ENCODE measurements at regions not wholly inside any gene's neighbourhood (a gene's known extent, or its start where the extent isn't known, plus 50 kb on each side); places are given as distances from the start of the nearest gene placed in this dataset.

DNA sequence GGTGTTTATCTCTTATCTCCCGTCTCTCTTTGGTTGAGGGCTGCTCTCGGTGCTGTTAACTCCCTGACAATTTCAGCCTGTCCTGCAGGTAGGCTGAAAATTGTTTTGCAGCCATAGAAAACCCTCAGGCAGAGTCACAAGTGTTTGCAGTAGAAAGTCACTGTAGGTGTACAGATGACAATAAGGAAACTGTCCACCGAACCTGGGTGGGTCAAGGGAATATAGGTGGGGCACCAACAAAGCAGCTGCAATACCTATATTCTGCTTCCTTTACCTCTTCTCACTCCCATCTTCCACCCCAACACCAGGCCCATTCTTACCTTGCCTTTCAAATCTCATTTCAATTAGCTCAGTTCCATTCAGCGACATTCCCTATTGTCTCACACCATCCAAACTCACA lies 381.8 kb downstream of the PPP1R2C start:
- TF ChIP-seq, protein P1, sequence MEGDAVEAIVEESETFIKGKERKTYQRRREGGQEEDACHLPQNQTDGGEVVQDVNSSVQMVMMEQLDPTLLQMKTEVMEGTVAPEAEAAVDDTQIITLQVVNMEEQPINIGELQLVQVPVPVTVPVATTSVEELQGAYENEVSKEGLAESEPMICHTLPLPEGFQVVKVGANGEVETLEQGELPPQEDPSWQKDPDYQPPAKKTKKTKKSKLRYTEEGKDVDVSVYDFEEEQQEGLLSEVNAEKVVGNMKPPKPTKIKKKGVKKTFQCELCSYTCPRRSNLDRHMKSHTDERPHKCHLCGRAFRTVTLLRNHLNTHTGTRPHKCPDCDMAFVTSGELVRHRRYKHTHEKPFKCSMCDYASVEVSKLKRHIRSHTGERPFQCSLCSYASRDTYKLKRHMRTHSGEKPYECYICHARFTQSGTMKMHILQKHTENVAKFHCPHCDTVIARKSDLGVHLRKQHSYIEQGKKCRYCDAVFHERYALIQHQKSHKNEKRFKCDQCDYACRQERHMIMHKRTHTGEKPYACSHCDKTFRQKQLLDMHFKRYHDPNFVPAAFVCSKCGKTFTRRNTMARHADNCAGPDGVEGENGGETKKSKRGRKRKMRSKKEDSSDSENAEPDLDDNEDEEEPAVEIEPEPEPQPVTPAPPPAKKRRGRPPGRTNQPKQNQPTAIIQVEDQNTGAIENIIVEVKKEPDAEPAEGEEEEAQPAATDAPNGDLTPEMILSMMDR (IDR thresholded peaks at IDR 0.05; ENCODE audit: insufficient read depth, low read length, poor library complexity, severe bottlenecking) = no peak
- no peak for TF ChIP-seq EZH2phosphoT487 (conservative IDR thresholded peaks at IDR 0.05; ENCODE audit: low read length)

Measured in SU-DHL-6 (cell line).